ENCODE measurements at regions not wholly inside any gene's neighbourhood (a gene's known extent, or its start where the extent isn't known, plus 50 kb on each side); places are given as distances from the start of the nearest gene placed in this dataset.
"Not testable (repeated sequence)": the region's sequence is repeated elsewhere in the genome, so short reads cannot be mapped to it uniquely, and the experiment has no call there.

- no peak overlapping the region for H3K4me3 ChIP-seq (ENCODE audit: low read depth, low read length)
These were observed 274.7 kb upstream of the ID4 start for GRCh38 chr6:19562468-19562867.

DNA sequence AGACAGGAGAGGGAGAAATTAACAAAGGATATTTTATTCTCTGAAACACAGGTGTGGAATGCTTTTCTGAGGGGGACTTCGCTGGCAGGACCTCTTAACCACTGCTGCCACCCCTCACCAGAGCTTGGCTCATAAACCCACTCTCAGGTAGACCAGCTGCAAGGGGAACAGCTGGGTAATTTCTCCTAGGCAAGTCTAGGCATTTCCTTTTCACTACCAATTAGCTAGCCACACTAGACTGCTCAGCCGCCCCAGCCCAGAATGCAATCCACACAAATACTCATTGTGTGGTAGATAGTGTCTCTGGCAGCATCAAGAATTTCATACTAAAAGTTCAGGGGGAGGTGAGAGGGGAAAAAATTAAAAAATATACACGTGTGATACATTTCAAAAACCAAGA is 267.6 kb upstream of the ID4 start:
- H3K4me3 ChIP-seq (ENCODE audit: low read depth, low read length) = no peak overlapping the region

GRCh38 chr6:19571176-19571575 is 266.0 kb upstream of the ID4 start:
- no peak overlapping the region for H3K4me3 ChIP-seq (ENCODE audit: low read depth, low read length)

- H3K4me3 ChIP-seq (ENCODE audit: low read depth, low read length) = no peak overlapping the region
These were observed 258.7 kb upstream of the ID4 start for GRCh38 chr6:19578481-19578880.

DNA sequence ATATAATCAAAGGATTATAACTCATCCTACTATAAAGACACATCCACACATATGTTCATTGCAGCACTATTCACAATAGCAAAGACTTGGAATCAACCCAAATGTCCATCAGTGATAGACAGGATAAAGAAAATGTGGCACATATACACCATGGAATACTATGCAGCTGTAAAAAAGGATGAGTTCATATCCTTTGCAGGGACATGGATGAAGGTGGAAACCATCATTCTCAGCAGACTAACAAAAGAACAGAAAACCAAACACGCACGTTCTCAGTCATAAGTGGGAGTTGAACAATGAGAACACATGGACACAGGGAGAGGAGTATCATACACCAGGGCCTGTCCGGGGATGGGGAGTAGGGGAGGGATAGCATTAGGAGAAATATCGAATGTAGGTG is 253.0 kb upstream of the ID4 start:
- H3K4me3 ChIP-seq (ENCODE audit: low read depth, low read length) = not testable (repeated sequence)

DNA sequence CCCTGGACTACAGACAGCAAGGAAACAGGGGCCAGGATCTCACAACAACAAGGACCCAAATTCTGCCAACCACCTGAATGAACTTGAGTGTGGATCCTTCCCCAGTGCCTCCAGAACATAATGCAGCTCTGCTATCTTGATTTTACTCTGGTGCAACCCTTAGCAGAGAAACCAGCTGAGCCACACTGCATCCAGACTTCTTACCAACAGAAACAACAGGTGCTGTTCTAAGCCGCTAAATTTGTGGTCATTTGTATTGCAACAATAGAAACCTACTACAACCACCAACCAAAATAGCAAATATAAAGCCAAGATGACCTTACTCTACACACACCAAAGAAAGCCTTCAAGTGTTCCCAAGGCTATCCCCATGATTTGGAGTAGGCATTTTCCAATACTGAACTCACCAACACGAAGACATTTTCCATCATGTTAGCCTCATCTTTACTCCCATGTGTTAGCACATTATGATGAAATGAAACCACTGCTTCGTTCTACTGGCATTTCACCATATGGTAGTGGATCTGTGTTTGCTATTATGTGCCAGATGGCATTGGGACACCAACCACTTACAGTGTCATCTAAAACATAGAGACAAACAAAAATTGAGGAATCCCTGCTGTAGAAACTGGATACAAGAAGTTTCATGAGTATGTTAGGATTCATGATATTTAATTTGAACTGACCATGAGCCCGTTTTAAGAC is 249.8 kb upstream of the ID4 start:
- no peak overlapping the region for H3K4me3 ChIP-seq (ENCODE audit: low read depth, low read length)

DNA sequence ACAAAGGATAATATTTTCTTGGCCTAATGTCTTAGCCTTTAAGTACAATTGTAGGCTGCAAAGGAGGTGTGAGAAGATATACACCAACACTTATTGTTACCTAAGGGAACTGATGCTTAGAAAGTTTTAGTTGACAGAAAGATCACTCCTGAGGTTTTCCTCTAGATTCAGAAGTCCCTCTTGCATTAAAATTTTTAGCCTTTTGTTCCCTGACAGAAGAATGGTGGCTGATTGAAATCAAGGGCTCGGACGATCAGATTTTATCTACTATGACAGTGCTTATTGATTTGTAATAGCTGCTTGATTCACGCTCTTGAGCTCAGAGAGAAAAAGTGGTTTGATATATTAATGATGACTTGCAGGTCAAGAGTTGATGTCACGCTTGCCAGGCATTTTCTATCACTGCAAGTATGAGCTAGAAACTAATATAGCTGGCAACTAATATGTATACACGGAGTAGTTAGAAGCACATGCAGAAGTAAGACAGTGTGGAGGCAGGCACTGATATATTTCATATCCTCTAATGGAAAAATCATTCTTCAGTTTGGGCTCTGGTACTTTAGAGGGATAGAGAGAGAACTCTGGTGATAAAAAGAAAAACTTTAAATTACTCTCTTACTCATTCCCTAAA is 246.6 kb upstream of the ID4 start:
- H3K4me3 ChIP-seq (ENCODE audit: low read depth, low read length) = no peak overlapping the region

GRCh38 chr6:19597809-19598320 is 239.3 kb upstream of the ID4 start:
- H3K4me3 ChIP-seq (ENCODE audit: low read depth, low read length) = no peak overlapping the region

DNA sequence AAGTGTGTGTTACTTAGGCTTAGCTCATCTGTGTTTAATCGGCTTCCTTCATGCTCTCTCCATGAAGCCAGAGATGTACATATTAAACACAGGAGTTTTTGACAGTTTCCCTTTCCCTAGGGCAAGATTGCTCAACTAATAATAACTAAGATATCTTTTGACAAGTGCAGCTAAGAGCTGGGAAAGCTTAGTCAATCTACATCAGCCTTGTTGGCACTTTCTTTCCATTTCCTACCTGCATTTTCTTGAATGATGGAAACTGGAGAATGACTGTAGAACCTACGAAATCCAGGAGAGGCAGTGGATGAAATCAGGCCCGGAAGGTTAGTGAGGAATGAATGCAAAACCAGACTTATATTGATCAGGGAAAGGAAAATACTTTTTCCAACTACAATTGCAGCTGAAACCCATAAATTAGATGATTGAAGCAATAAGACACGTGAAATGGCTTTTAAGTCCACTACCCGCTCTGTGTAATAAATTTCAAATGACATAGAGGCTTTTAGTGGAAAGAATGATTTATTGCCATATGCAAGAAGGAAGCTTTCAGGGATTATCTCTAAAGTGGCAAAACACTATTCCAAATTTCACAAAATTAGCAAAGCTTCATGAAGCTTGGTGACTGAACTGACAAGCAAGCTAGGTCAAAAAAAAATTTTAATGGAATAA is 237.2 kb upstream of the ID4 start:
- no peak overlapping the region for H3K4me3 ChIP-seq (ENCODE audit: low read depth, low read length)

DNA sequence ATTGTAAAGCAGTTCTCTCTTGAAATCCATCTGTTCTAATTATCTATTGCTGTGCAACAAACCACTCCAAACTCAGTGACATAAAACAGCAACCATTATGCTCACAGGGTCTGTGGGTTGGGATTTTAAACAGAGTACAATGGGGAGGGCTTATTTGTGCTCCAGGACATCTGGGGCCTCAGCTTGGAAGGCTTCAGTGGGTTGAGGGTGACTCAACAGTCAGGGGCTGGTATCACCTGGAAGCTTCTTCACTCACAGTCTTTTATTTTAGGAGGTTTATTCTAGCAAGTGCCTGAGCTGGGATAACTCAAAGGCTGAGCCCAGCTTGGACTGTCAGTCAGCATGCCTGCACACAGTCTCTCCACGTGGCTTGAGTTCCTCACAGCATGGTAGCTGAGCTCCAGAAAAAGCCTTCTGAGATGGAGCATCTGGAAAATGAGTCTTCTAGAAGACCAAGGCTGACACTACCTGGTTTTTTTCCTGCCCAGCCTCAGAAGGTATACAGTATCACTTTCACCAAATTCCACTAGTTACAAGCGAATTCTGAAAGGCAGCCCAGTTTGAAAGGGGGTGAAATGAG is 234.6 kb upstream of the ID4 start:
- no peak overlapping the region for H3K4me3 ChIP-seq (ENCODE audit: low read depth, low read length)

DNA sequence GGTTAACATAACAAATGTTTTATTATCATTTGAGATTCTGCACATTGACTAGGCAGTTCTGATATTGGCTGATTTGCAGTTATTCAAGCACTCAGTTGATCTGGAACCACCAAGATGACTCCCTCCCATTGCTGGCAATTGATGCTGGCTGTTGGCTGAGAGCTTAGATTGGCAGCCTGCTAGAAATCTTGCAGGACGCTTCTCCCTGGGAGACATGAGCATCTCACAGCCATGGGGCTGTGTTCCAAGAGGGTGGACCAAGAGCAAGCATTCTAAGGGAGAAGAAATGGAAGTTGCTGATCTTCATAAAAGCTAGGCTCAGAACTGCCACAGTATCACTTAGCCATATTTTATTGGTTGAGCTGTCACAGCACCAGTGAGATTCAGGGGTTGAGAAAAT is 233.4 kb upstream of the ID4 start:
- H3K4me3 ChIP-seq (ENCODE audit: low read depth, low read length) = no peak overlapping the region

DNA sequence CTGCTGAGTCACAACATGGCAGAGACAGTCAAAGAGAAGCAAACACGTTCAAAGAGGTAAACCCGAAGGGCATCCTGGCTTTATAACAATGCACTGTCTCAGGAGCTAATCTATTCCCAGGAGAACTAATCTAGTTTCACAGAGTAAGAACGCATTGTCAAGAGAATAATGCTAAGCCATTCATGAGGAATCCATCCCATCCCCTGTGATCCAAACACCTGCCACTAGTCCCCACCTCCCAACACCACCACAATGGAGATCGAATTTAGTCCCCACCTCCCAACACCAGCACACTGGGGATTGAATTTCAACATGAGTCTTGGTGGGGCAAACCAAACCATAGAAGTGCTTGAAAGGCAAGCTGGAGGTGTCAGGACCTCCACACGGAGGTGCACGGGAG is 231.5 kb upstream of the ID4 start:
- no peak overlapping the region for H3K4me3 ChIP-seq (ENCODE audit: low read depth, low read length)

- H3K4me3 ChIP-seq (ENCODE audit: low read depth, low read length) = no peak overlapping the region
These were observed 228.6 kb upstream of the ID4 start for GRCh38 chr6:19608546-19608945.

- H3K4me3 ChIP-seq (ENCODE audit: low read depth, low read length) = no peak overlapping the region
These were observed 227.1 kb upstream of the ID4 start for GRCh38 chr6:19609972-19610641.

- H3K4me3 ChIP-seq (ENCODE audit: low read depth, low read length) = not testable (repeated sequence)
These were observed 224.3 kb upstream of the ID4 start for GRCh38 chr6:19612672-19613466.

DNA sequence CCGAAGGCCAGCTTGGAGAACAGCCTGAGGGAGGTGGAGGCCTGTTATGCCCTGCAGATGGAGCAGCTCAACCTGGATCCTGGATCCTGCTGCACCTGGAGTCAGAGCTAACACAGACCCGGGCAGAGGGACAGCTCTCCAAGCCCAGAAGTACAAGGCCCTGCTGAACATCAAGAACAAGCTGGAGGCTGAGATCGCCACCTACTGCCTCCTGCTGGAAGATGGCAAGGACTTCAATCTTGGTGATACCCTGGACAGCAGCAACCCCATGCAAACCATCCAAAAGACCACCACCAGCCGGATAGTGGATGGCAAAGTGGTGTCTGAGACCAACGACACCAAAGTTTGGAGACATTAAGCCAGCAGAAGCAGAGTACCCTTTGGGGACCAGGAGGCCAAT is 223.5 kb upstream of the ID4 start:
- no peak overlapping the region for H3K4me3 ChIP-seq (ENCODE audit: low read depth, low read length)

GRCh38 chr6:19616022-19616421 is 221.1 kb upstream of the ID4 start:
- no peak overlapping the region for H3K4me3 ChIP-seq (ENCODE audit: low read depth, low read length)

GRCh38 chr6:19632230-19632629 is 204.9 kb upstream of the ID4 start:
- H3K4me3 ChIP-seq (ENCODE audit: low read depth, low read length) = no peak overlapping the region

- no peak overlapping the region for H3K4me3 ChIP-seq (ENCODE audit: low read depth, low read length)
These were observed 204.4 kb upstream of the ID4 start for GRCh38 chr6:19632786-19633185.

DNA sequence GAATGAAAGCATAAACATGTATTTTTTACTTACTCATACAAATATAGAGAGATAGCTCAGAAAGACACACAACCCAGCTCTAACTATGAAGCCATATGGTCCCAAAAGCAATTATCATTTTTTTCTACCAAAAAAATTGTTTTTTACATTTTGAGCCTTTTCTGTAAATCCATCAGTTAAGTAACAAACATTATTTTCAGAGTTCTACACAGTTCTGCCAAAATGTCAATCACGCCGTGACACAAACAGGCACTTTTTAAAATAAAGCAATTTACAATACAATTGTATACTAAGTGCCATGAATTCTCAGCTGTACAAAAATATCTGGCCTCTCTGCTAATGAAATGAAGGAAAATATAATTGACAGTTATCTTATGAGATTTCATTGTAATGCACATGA is 201.4 kb upstream of the ID4 start:
- no peak overlapping the region for H3K4me3 ChIP-seq (ENCODE audit: low read depth, low read length)
